GM12872 (cell line): ENCODE measurements at regions not wholly inside any gene's neighbourhood (a gene's known extent, or its start where the extent isn't known, plus 50 kb on each side); places are given as distances from the start of the nearest gene placed in this dataset.

Experiments used
- CTCF ChIP-seq: IDR thresholded peaks from 3 replicates; pipeline ENCODE4 v1.5.1; 2011; ENCODE audit warnings: low read depth, mild to moderate bottlenecking, low read length, moderate library complexity; ENCODE audit not compliant: insufficient read depth

- TF ChIP-seq CTCF, result no peak
These were observed 269.4 kb upstream of the ALG10 start for GRCh38 chr12:33752854-33753253.

- no peak for TF ChIP-seq CTCF
These were observed 264.6 kb upstream of the ALG10 start for GRCh38 chr12:33757701-33758100.

- TF ChIP-seq CTCF, result no peak
These were observed 263.0 kb upstream of the ALG10 start for GRCh38 chr12:33759279-33759678.

- TF ChIP-seq CTCF, result no peak
These were observed 259.0 kb upstream of the ALG10 start for GRCh38 chr12:33763331-33763730.

- no peak for TF ChIP-seq CTCF
These were observed 251.6 kb upstream of the ALG10 start for GRCh38 chr12:33770652-33771051.

GRCh38 chr12:33771889-33772288 lies 250.4 kb upstream of the ALG10 start:
- TF ChIP-seq CTCF, result no peak

- no peak for TF ChIP-seq CTCF
These were observed 235.8 kb upstream of the ALG10 start for GRCh38 chr12:33786532-33786931.

- no peak for TF ChIP-seq CTCF
These were observed 227.3 kb upstream of the ALG10 start for GRCh38 chr12:33794954-33795353.
